Liver (tissue), 8 donors: ENCODE measurements at regions not wholly inside any gene's neighbourhood (a gene's known extent, or its start where the extent isn't known, plus 50 kb on each side); places are given as distances from the start of the nearest gene placed in this dataset.

ENCODE experiments used
- DNase-seq: peaks from one replicate; pipeline ENCODE4 v3.0.0-alpha.2; 2017; ENCODE audit warnings: low spot score
- H3K27ac ChIP-seq, 2 donors: one replicate each; pipeline ENCODE4 v1.7.0; 2013; ENCODE audit warnings: inconsistent platforms in 2 of 2, low read length in 2 of 2, control low read depth in 1 of 2, low read depth in 1 of 2, mild to moderate bottlenecking in 1 of 2
- H3K27me3 ChIP-seq, 4 donors: one replicate each; pipeline versions ENCODE4 v1.6.1 to v1.7.0; 2013; ENCODE audit warnings: low read length in 3 of 4, inconsistent platforms in 1 of 4, mild to moderate bottlenecking in 1 of 4, moderate library complexity in 1 of 4; ENCODE audit not compliant: control insufficient read depth in 4 of 4, insufficient read depth in 4 of 4
- H3K36me3 ChIP-seq, 4 donors: one replicate each; pipeline versions ENCODE4 v1.6.1 to v1.7.0; 2013; ENCODE audit warnings: low read length in 3 of 4, mild to moderate bottlenecking in 3 of 4, low read depth in 1 of 4, moderate library complexity in 1 of 4; ENCODE audit not compliant: control insufficient read depth in 4 of 4, insufficient read depth in 3 of 4
- H3K4me1 ChIP-seq, 4 donors: one replicate each; pipeline versions ENCODE4 v1.6.1 to v1.7.0; 2013; ENCODE audit warnings: low read length in 3 of 4, mild to moderate bottlenecking in 3 of 4, moderate library complexity in 1 of 4; ENCODE audit not compliant: control insufficient read depth in 4 of 4, insufficient read depth in 4 of 4
- H3K4me3 ChIP-seq, 3 donors: one replicate each; pipeline versions ENCODE4 v1.6.1 to v1.7.0; 2013; ENCODE audit warnings: low read length in 3 of 3, control low read depth in 1 of 3, low read depth in 1 of 3, mild to moderate bottlenecking in 1 of 3
- H3K9ac ChIP-seq, 2 donors: one replicate each; pipeline ENCODE4 v1.7.0; 2013; ENCODE audit warnings: low read length in 2 of 2, mild to moderate bottlenecking in 2 of 2, moderate library complexity in 2 of 2, control low read depth in 1 of 2, low read depth in 1 of 2
- H3K9me3 ChIP-seq, 4 donors: one replicate each; pipeline versions ENCODE4 v1.6.1 to v1.7.0; 2013; ENCODE audit warnings: low read length in 3 of 4; ENCODE audit not compliant: control insufficient read depth in 4 of 4
- CTCF ChIP-seq: fragments of 150-350 bp; IDR thresholded peaks from 2 replicates; pipeline ENCODE4 v1.5.1; 2017; ENCODE audit warnings: improper control_type of control experiment, low read depth, low read length; ENCODE audit not compliant: missing input control
- EGR1 ChIP-seq, 2 donors: IDR thresholded peaks; 2 replicates each; pipeline ENCODE4 v1.6.1; 2016 to 2018; ENCODE audit warnings: antibody characterized with exemption in 2 of 2, low read depth in 2 of 2
- FOXA1 ChIP-seq: IDR thresholded peaks from 2 replicates; pipeline ENCODE4 v1.6.1; 2016; ENCODE audit warnings: antibody characterized with exemption
- FOXA2 ChIP-seq: IDR thresholded peaks from 2 replicates; pipeline ENCODE4 v1.6.1; 2016; ENCODE audit warnings: antibody characterized with exemption
- GABPA ChIP-seq, 2 donors: IDR thresholded peaks in 1 of 2; conservative IDR thresholded peaks in 1 of 2; 2 replicates each; pipeline ENCODE4 v1.6.1; 2016; ENCODE audit warnings: antibody characterized with exemption in 2 of 2, mild to moderate bottlenecking in 1 of 2, moderate library complexity in 1 of 2
- HNF4A ChIP-seq, 2 donors: conservative IDR thresholded peaks; 2 replicates each; pipeline ENCODE4 v1.6.1; 2016; ENCODE audit warnings: antibody characterized with exemption in 2 of 2, mild to moderate bottlenecking in 2 of 2
- HNF4G ChIP-seq: IDR thresholded peaks from 2 replicates; pipeline ENCODE4 v1.6.1; 2016; ENCODE audit warnings: antibody characterized with exemption
- MAX ChIP-seq: IDR thresholded peaks from 2 replicates; pipeline ENCODE4 v1.6.1; 2016; ENCODE audit warnings: antibody characterized with exemption
- NR2F2 ChIP-seq: IDR thresholded peaks from 2 replicates; pipeline ENCODE4 v1.6.1; 2016; ENCODE audit warnings: antibody characterized with exemption
- RAD21 ChIP-seq, 2 donors: IDR thresholded peaks; 2 replicates each; pipeline ENCODE4 v1.6.1; 2016; ENCODE audit warnings: antibody characterized with exemption in 2 of 2, mild to moderate bottlenecking in 2 of 2
- REST ChIP-seq: IDR thresholded peaks from 2 replicates; pipeline ENCODE4 v1.6.1; 2016; ENCODE audit warnings: antibody characterized with exemption, mild to moderate bottlenecking
- RXRA ChIP-seq, 2 donors: IDR thresholded peaks; 2 replicates each; pipeline ENCODE4 v1.6.1; 2017 to 2018; ENCODE audit warnings: antibody characterized with exemption in 2 of 2, mild to moderate bottlenecking in 1 of 2
- SP1 ChIP-seq: IDR thresholded peaks from 2 replicates; pipeline ENCODE4 v1.6.1; 2018; ENCODE audit warnings: antibody characterized with exemption, mild to moderate bottlenecking
- TAF1 ChIP-seq: conservative IDR thresholded peaks from 2 replicates; pipeline ENCODE4 v1.6.1; 2016; ENCODE audit warnings: antibody characterized with exemption, mild to moderate bottlenecking
- YY1 ChIP-seq: IDR thresholded peaks from 2 replicates; pipeline ENCODE4 v1.6.1; 2016; ENCODE audit warnings: antibody characterized with exemption, mild to moderate bottlenecking
- ZBTB33 ChIP-seq: IDR thresholded peaks from 2 replicates; pipeline ENCODE4 v1.6.1; 2016; ENCODE audit warnings: antibody characterized with exemption
- WGBS: extraction: QIAGEN DNeasy Blood & Tissue Kit; methylation state at CpG from one replicate; pipeline ENCODE4 v1.1.7; 2013; 5-methylcytosine and 5-hydroxymethylcytosine counted together
- donor health status: healthy.
- donor health status: healthy.
- donor health status: healthy.
- donor health status: healthy.
- donor health status: healthy.

- Histone ChIP-seq H3K9me3 (no peaks in the 10 kb centered on the region), H3K36me3 (no peaks in the 10 kb centered on the region), H3K9ac (no peak overlapping the region), H3K4me3 (no peak overlapping the region), H3K4me1 (no peaks in the 10 kb centered on the region), H3K27ac (no peak overlapping the region), H3K27me3 (no peaks in the 10 kb centered on the region)
- WGBS, result 91% methylated on average over 3 of the region's 3 CpGs
- TF ChIP-seq HNF4A (conservative IDR thresholded peaks at IDR 0.05), result no peak
- TF ChIP-seq FOXA1, result no peak
- no peak for TF ChIP-seq FOXA2
- TF ChIP-seq GABPA (IDR thresholded peaks at IDR 0.05 in 1 of 2, conservative IDR thresholded peaks at IDR 0.05 in 1 of 2), result no peak
- TF ChIP-seq EGR1 (IDR thresholded peaks at IDR 0.05; ENCODE audit: low read depth in 2 of 2), result no peak
- TF ChIP-seq ZBTB33, result no peak
- TF ChIP-seq HNF4G, result no peak
- no peak for TF ChIP-seq NR2F2
- no peak for TF ChIP-seq REST
- DNase-seq, result no peak
Measured at GRCh38 chr2:146119586-146119985, 1599.7 kb upstream of the ZEB2 start.

- Histone ChIP-seq H3K4me3 (no peak overlapping the region), H3K27ac (no peak overlapping the region), H3K9ac (no peak overlapping the region), H3K4me1 (no peaks in the 10 kb centered on the region), H3K27me3 (no peaks in the 10 kb centered on the region), H3K36me3 (no peaks in the 10 kb centered on the region), H3K9me3 (no peaks in the 10 kb centered on the region)
- TF ChIP-seq SP1 (no peak), ZBTB33 (no peak), HNF4G (no peak), FOXA1 (no peak), GABPA (IDR thresholded peaks at IDR 0.05 in 1 of 2, conservative IDR thresholded peaks at IDR 0.05 in 1 of 2) (no peak), REST (no peak), RAD21 (IDR thresholded peaks at IDR 0.05) (no peak), CTCF (no peak), TAF1 (no peak), MAX (no peak), RXRA (IDR thresholded peaks at IDR 0.05) (no peak), EGR1 (IDR thresholded peaks at IDR 0.05; ENCODE audit: low read depth in 2 of 2) (no peak), HNF4A (conservative IDR thresholded peaks at IDR 0.05) (no peak), YY1 (no peak)
- 77% methylated on average over 3 of the region's 3 CpGs for WGBS
- DNase-seq, result no peak
Measured at GRCh38 chr2:146108993-146109392, 1589.1 kb upstream of the ZEB2 start.
